ENCODE measurements at regions not wholly inside any gene's neighbourhood (a gene's known extent, or its start where the extent isn't known, plus 50 kb on each side); places are given as distances from the start of the nearest gene placed in this dataset.
A peak's percentile ranks its signal among the peaks of the same experiment; 100 is the strongest.

GRCh38 chr1:193694741-193695140 lies 508.3 kb upstream of the B3GALT2 start:
- Histone ChIP-seq H3K4me1 (peaks cover 11% of the 10 kb centered on the region), H3K4me2 (no peak overlapping the region), H3K9me3 (no peaks in the 10 kb centered on the region), H3K4me3 (no peak overlapping the region), H3K27ac (no peak overlapping the region)
- FAIRE-seq (peak; percentile 54), ATAC-seq (no peak), DNase-seq (ENCODE audit: low read depth in 1 of 2, low spot score in 1 of 2) (no peak)
- ChIA-PET POLR2A (no interaction called here), CTCF (no interaction called here)
- WGBS (ENCODE audit: missing lambda C conversion rate), result 88% methylated on average over 1 of the region's 1 CpG
- TF ChIP-seq HOXB13 (CRISPR knock-in tag; IDR thresholded peaks at IDR 0.05; ENCODE audit: low read depth) (no peak), BHLHE40 (IDR thresholded peaks at IDR 0.05; ENCODE audit: low read depth, low read length) (no peak), PBX3 (IDR thresholded peaks at IDR 0.05) (no peak), USF2 (IDR thresholded peaks at IDR 0.05) (no peak), MYC (IDR thresholded peaks at IDR 0.05; ENCODE audit: borderline replicate concordance, low read length) (no peak), MAFK (IDR thresholded peaks at IDR 0.05; ENCODE audit: partially characterized antibody) (no peak), SMC3 (IDR thresholded peaks at IDR 0.05) (no peak), TP53 (CRISPR knock-in tag; IDR thresholded peaks at IDR 0.05) (no peak)

DNA sequence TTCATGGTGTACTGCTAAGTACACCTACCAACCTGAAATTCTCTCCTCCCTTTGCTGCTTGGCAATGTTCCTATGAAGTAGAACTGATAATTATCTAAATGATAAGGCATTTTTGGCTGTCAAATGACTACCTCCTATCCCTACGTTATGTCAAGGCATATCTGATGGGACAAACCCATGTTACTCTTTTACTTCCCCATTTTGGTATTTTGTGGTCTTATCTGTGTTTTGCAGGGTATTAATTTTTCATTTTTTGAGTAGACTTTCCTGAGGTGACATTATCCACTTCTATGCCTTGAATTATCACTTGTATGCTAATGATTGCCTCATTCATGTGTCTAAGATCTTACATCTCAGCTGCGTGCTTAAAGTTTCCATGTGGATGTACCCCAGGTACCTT lies 499.6 kb upstream of the B3GALT2 start:
- no peak for ATAC-seq
- TF ChIP-seq POLR2A (IDR thresholded peaks at IDR 0.05; ENCODE audit: low read length) (no peak), NR3C1 (IDR thresholded peaks at IDR 0.05) (no peak), MAFK (IDR thresholded peaks at IDR 0.05; ENCODE audit: partially characterized antibody) (no peak), JUNB (IDR thresholded peaks at IDR 0.05) (no peak), ZSCAN20 (CRISPR knock-in tag; IDR thresholded peaks at IDR 0.05) (no peak)
- Histone ChIP-seq H3K4me3 (no peak overlapping the region), H3K4me2 (no peak overlapping the region), H3K9me3 (no peaks in the 10 kb centered on the region), H3K27ac (no peak overlapping the region), H3K4me1 (no peaks in the 10 kb centered on the region)
- ChIA-PET POLR2A (no interaction called here), CTCF (no interaction called here)
- no peak for FAIRE-seq
- DNase-seq (ENCODE audit: low read depth in 1 of 2, low spot score in 1 of 2), result no peak
- WGBS (ENCODE audit: missing lambda C conversion rate), result 85% methylated on average over 2 of the region's 2 CpGs

DNA sequence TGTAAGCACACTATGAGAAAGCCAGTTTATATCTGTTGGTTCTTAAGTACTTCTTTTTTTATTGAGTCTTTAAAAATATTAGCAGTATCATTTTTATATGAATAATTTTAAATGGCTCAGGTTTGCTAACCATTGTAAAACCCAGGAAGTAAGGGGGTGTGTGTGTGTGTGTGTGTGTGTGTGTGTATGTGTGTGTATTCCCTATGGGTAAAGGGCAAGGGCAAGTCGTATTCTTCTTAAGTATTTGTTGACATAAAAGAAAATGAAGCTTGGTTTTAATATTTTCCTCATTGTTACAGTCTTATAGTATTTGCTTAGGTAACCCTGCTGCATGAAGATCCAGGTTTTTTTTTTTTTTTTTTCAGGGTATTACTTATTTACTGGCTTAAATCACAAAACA lies 495.0 kb upstream of the B3GALT2 start:
- 0 out of 3 replicates have a peak, but pooled peaks cover 3% of the 10 kb centered on the region for H3K4me1 ChIP-seq
- no peak overlapping the region for H3K4me2 ChIP-seq
- TF ChIP-seq FOXS1 (CRISPR knock-in tag; IDR thresholded peaks at IDR 0.05), result no peak
- TF ChIP-seq ZFP36 (IDR thresholded peaks at IDR 0.05; ENCODE audit: borderline replicate concordance, partially characterized antibody), result no peak
- no peak for TF ChIP-seq HOXB5 (CRISPR knock-in tag; IDR thresholded peaks at IDR 0.05)
- TF ChIP-seq POLR2AphosphoS2 (conservative IDR thresholded peaks at IDR 0.05; ENCODE audit: low read length), result no peak
- no peak for TF ChIP-seq CHD4 (IDR thresholded peaks at IDR 0.05; ENCODE audit: borderline replicate concordance)
- TF ChIP-seq SREBF2 (IDR thresholded peaks at IDR 0.05), result no peak
- no peak for TF ChIP-seq FOSB (CRISPR knock-in tag; IDR thresholded peaks at IDR 0.05)
- no peak for DNase-seq (ENCODE audit: low read depth in 1 of 2, low spot score in 1 of 2)
- no peak overlapping the region for H3K27ac ChIP-seq
- no peak for FAIRE-seq
- CTCF ChIA-PET, result no interaction called here
- no peak for ATAC-seq
- H3K4me3 ChIP-seq, result no peak overlapping the region
- H3K9me3 ChIP-seq, result no peaks in the 10 kb centered on the region
- 41% methylated on average over 1 of the region's 1 CpG for WGBS (ENCODE audit: missing lambda C conversion rate)
- POLR2A ChIA-PET, result no interaction called here

DNA sequence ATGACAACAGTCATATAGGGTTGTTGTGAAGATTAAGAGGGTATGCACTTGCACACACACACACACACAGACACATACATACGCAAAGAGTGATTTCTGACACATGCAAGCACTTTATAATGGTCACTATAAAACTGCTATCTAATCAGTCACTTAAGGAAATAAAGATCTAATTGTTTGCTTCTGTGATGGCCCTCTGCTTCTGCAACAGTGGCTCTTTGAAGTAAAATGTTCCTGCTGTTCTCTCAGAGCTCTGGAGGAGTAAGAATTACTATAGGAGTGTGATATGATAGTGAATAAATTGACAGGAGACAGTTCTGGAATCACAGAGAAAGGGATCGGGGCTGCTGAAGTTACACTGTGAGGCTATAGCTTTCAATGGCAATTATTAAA lies 494.5 kb upstream of the B3GALT2 start:
- ATAC-seq (no peak), DNase-seq (ENCODE audit: low read depth in 1 of 2, low spot score in 1 of 2) (no peak), FAIRE-seq (no peak)
- Histone ChIP-seq H3K4me2 (no peak overlapping the region), H3K4me1 (0 out of 3 replicates have a peak, but pooled peaks cover 3% of the 10 kb centered on the region), H3K27ac (no peak overlapping the region), H3K4me3 (no peak overlapping the region), H3K9me3 (no peaks in the 10 kb centered on the region)
- 26% methylated on average over 2 of the region's 2 CpGs for WGBS (ENCODE audit: missing lambda C conversion rate)
- TF ChIP-seq FOXS1 (CRISPR knock-in tag; IDR thresholded peaks at IDR 0.05) (no peak), MAX (IDR thresholded peaks at IDR 0.05) (no peak)
- ChIA-PET CTCF (no interaction called here), POLR2A (no interaction called here)

All from A549 (cell line).